ENCODE measurements at regions not wholly inside any gene's neighbourhood (a gene's known extent, or its start where the extent isn't known, plus 50 kb on each side); places are given as distances from the start of the nearest gene placed in this dataset.

GRCh38 chr10:28449926-28450325 lies 83.0 kb upstream of the WAC start:
- no peak for TF ChIP-seq CTCF (conservative IDR thresholded peaks at IDR 0.05; ENCODE audit: low read depth, low read length)
- TF ChIP-seq RCOR1 (IDR thresholded peaks at IDR 0.05; ENCODE audit: insufficient replicate concordance, low read length), result no peak
- TF ChIP-seq USF2 (IDR thresholded peaks at IDR 0.05; ENCODE audit: low read depth, low read length), result no peak
- TF ChIP-seq POLR2A (IDR thresholded peaks at IDR 0.05; ENCODE audit: low read depth, low read length), result no peak
- TF ChIP-seq ELK1 (IDR thresholded peaks at IDR 0.05; ENCODE audit: borderline replicate concordance, low read depth, low read length), result no peak
- TF ChIP-seq SMC3 (IDR thresholded peaks at IDR 0.05; ENCODE audit: low read depth, low read length), result no peak
- TF ChIP-seq RAD21 (IDR thresholded peaks at IDR 0.05; ENCODE audit: low read length), result no peak
- no peak for TF ChIP-seq BHLHE40 (IDR thresholded peaks at IDR 0.05; ENCODE audit: low read depth, low read length)
- no peak for TF ChIP-seq CEBPB (IDR thresholded peaks at IDR 0.05; ENCODE audit: low read depth, low read length)
- no peak for TF ChIP-seq MXI1 (IDR thresholded peaks at IDR 0.05; ENCODE audit: borderline replicate concordance, low read depth, low read length)
- no peak for TF ChIP-seq CHD1 (IDR thresholded peaks at IDR 0.05; ENCODE audit: low read depth, low read length)
- TF ChIP-seq FOS (IDR thresholded peaks at IDR 0.05; ENCODE audit: low read depth, low read length), result no peak
- no peak for TF ChIP-seq MAFK (IDR thresholded peaks at IDR 0.05; ENCODE audit: low read depth, low read length)

Measured in IMR-90 (cell line).